HCT116 (cell line): ENCODE measurements at regions not wholly inside any gene's neighbourhood (a gene's known extent, or its start where the extent isn't known, plus 50 kb on each side); places are given as distances from the start of the nearest gene placed in this dataset.

Experiments
- POLR2A ChIP-seq: IDR thresholded peaks from 2 replicates; pipeline ENCODE4 v1.7.0; 2011; ENCODE audit warnings: borderline replicate concordance; ENCODE audit not compliant: insufficient read depth, insufficient read length; ENCODE audit errors: extremely low read depth
- POLR2AphosphoS5 ChIP-seq: IDR thresholded peaks from 2 replicates; pipeline ENCODE4 v1.6.1; 2011; ENCODE audit warnings: mild to moderate bottlenecking, low read depth, low read length, moderate library complexity
- ZFX ChIP-seq: fragments of 450-650 bp; IDR thresholded peaks from 2 replicates; pipeline ENCODE4 v1.6.1; 2017
- TF ChIP-seq, protein P1 (sequence below), 3 experiments: fragments of 200-600 bp in 1 of 3; sonication (generic) in 1 of 3; IDR thresholded peaks in 2 of 3; conservative IDR thresholded peaks in 1 of 3; 2 replicates each; pipeline ENCODE4 v1.5.1; 2012 to 2017; ENCODE audit warnings: low read depth in 2 of 3, low read length in 2 of 3, antibody characterized with exemption in 1 of 3, borderline replicate concordance in 1 of 3, control low read depth in 1 of 3, mild to moderate bottlenecking in 1 of 3, mixed read lengths in 1 of 3, mixed run types in 1 of 3, moderate library complexity in 1 of 3; ENCODE audit not compliant: insufficient read depth in 1 of 3

DNA sequence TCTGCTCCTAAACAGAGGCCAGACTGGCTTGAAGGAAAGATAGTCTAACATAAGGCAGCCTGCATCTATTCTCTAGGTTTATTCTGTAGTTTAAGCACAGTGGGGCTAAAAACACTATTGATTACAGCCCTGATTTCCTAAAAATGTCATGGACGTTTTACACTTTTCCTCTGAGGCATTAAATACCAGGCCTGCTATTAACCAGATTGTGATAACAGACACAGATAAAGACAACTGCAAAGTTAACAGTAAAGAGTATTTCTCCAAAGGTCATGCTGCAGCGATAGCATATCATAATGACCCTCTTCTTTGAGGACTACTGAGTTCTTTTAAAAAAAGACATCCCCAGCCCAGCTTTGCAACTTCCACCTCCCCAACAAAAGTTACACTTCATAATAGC lies 59.6 kb upstream of the MON1B start:
- TF ChIP-seq, protein P1, sequence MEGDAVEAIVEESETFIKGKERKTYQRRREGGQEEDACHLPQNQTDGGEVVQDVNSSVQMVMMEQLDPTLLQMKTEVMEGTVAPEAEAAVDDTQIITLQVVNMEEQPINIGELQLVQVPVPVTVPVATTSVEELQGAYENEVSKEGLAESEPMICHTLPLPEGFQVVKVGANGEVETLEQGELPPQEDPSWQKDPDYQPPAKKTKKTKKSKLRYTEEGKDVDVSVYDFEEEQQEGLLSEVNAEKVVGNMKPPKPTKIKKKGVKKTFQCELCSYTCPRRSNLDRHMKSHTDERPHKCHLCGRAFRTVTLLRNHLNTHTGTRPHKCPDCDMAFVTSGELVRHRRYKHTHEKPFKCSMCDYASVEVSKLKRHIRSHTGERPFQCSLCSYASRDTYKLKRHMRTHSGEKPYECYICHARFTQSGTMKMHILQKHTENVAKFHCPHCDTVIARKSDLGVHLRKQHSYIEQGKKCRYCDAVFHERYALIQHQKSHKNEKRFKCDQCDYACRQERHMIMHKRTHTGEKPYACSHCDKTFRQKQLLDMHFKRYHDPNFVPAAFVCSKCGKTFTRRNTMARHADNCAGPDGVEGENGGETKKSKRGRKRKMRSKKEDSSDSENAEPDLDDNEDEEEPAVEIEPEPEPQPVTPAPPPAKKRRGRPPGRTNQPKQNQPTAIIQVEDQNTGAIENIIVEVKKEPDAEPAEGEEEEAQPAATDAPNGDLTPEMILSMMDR (IDR thresholded peaks at IDR 0.05 in 2 of 3, conservative IDR thresholded peaks at IDR 0.05 in 1 of 3; ENCODE audit: borderline replicate concordance in 1 of 3, insufficient read depth in 1 of 3, low read depth in 2 of 3, low read length in 2 of 3), result no peak
- TF ChIP-seq POLR2A, result no peak
- no peak for TF ChIP-seq ZFX
- TF ChIP-seq POLR2AphosphoS5, result no peak
